B cell (primary cell): ENCODE measurements at regions not wholly inside any gene's neighbourhood (a gene's known extent, or its start where the extent isn't known, plus 50 kb on each side); places are given as distances from the start of the nearest gene placed in this dataset.

Experiments
- ATAC-seq: fragments of 200-7000 bp; cut with Tn5 transposase; one replicate; pipeline ENCODE4 v1.10.0; 2021; ENCODE audit warnings: low read depth, mild to moderate bottlenecking, moderate number of reproducible peaks, moderate library complexity
- CTCF ChIA-PET: fragments of 350-600 bp; sonication (Branson Sonifier 250); formaldehyde crosslinking; loops from one replicate; lab custom pipeline; 2021; ENCODE audit warnings: antibody characterized with exemption, inconsistent platforms; lab: Charles Lee
- POLR2A ChIA-PET: fragments of 350-600 bp; sonication (Branson Sonifier 250); formaldehyde crosslinking; loops from one replicate; lab custom pipeline; 2021; ENCODE audit warnings: antibody characterized with exemption; lab: Charles Lee
- DNase-seq: peaks from one replicate; pipeline ENCODE4 v3.0.0; 2013
- H2AFZ ChIP-seq: 2 replicates; pipeline ENCODE4 v1.6.1; 2012; ENCODE audit warnings: mild to moderate bottlenecking, low read depth, low read length; ENCODE audit not compliant: insufficient read depth, poor library complexity, severe bottlenecking
- H3K27ac ChIP-seq, 2 donors: 1 replicate in 1 of 2; 2 replicates in 1 of 2; pipeline ENCODE4 v1.5.1; 2012 to 2013; ENCODE audit warnings: low read length in 2 of 2, mild to moderate bottlenecking in 2 of 2, moderate library complexity in 1 of 2
- H3K27me3 ChIP-seq, 4 experiments: fragments of 200-600 bp in 1 of 4; sonication (generic) in 1 of 4; replicated peaks in 1 of 4; 1 replicate in 2 of 4; 2 replicates in 2 of 4; pipeline versions ENCODE4 v1.6.1 to v1.7.0; 2013 to 2016; ENCODE audit warnings: low read length in 3 of 4, mild to moderate bottlenecking in 2 of 4, mixed read lengths in 1 of 4, moderate library complexity in 1 of 4; ENCODE audit not compliant: insufficient read depth in 4 of 4, control insufficient read depth in 3 of 4; ENCODE audit errors: control extremely low read depth in 1 of 4
- H3K36me3 ChIP-seq, 2 experiments: replicated peaks in 1 of 2; 1 replicate in 1 of 2; 2 replicates in 1 of 2; pipeline versions ENCODE4 v1.6.1 to v1.7.1; 2013; ENCODE audit warnings: low read length in 1 of 2; ENCODE audit not compliant: insufficient read depth in 2 of 2, control insufficient read depth in 1 of 2; ENCODE audit errors: control extremely low read depth in 1 of 2, extremely low read depth in 1 of 2
- H3K4me1 ChIP-seq, 2 donors: fragments of 200-600 bp in 1 of 2; sonication (generic) in 1 of 2; 1 replicate in 1 of 2; 2 replicates in 1 of 2; pipeline versions ENCODE4 v1.5.1 to v1.6.1; 2013 to 2017; ENCODE audit warnings: low read length in 2 of 2; ENCODE audit not compliant: control insufficient read depth in 2 of 2, insufficient read depth in 2 of 2
- H3K4me2 ChIP-seq: replicated peaks from 2 replicates; pipeline ENCODE3; 2012; ENCODE audit warnings: mild to moderate bottlenecking, low read depth, low read length; ENCODE audit not compliant: poor library complexity, severe bottlenecking
- H3K4me3 ChIP-seq, 5 experiments: fragments of 200-600 bp in 1 of 5; sonication (generic) in 1 of 5; 1 replicate in 3 of 5; 2 replicates in 2 of 5; pipeline versions ENCODE4 v1.5.1 to v1.7.0; 2011 to 2016; ENCODE audit warnings: low read length in 4 of 5, mild to moderate bottlenecking in 4 of 5, low read depth in 2 of 5, control low read depth in 1 of 5, moderate library complexity in 1 of 5; ENCODE audit not compliant: insufficient read depth in 1 of 5; ENCODE audit errors: control extremely low read depth in 1 of 5, extremely low read depth in 1 of 5
- H3K79me2 ChIP-seq: fragments of 200-600 bp; sonication (generic); one replicate; pipeline ENCODE4 v1.6.0; 2016; ENCODE audit warnings: low read length; ENCODE audit not compliant: control insufficient read depth, insufficient read depth
- H3K9ac ChIP-seq: fragments of 200-600 bp; sonication (generic); 2 replicates; pipeline ENCODE4 v1.6.1; 2017; ENCODE audit warnings: mild to moderate bottlenecking, low read length, moderate library complexity
- H3K9me3 ChIP-seq, 3 donors: one replicate each; pipeline versions ENCODE4 v1.6.1 to v1.7.1; 2013; ENCODE audit warnings: low read length in 2 of 3; ENCODE audit not compliant: control insufficient read depth in 2 of 3, insufficient read depth in 1 of 3; ENCODE audit errors: control extremely low read depth in 1 of 3
- H4K20me1 ChIP-seq: 2 replicates; pipeline ENCODE4 v1.6.0; 2012; ENCODE audit warnings: mild to moderate bottlenecking, low read length; ENCODE audit not compliant: insufficient read depth, control insufficient read depth, poor library complexity, severe bottlenecking
- H3K27ac Mint-ChIP-seq: one replicate; pipeline ENCODE4 v1.8.0; 2021; ENCODE audit warnings: mixed read lengths
- H3K27me3 Mint-ChIP-seq: one replicate; pipeline ENCODE4 v1.8.0; 2021; ENCODE audit warnings: mixed read lengths
- H3K4me1 Mint-ChIP-seq: one replicate; pipeline ENCODE4 v1.8.0; 2021; ENCODE audit warnings: mixed read lengths
- H3K4me3 Mint-ChIP-seq: one replicate; pipeline ENCODE4 v1.8.0; 2021; ENCODE audit warnings: mixed read lengths
- H3K9me3 Mint-ChIP-seq: one replicate; pipeline ENCODE4 v1.8.0; 2022; ENCODE audit warnings: mixed read lengths; ENCODE audit not compliant: insufficient read depth
- EZH2 ChIP-seq: IDR thresholded peaks from 2 replicates; pipeline ENCODE4 v1.6.1; 2012; ENCODE audit warnings: borderline replicate concordance, low read depth, mild to moderate bottlenecking, moderate library complexity, low read length; ENCODE audit not compliant: insufficient read depth, poor library complexity, severe bottlenecking
- intact Hi-C: fragments of 100-400 bp; cut with micrococcal nuclease; formaldehyde crosslinking; loops from one replicate; pipeline ENCODE4 v1.10.0; 2022
- TF ChIP-seq, protein P1 (sequence below): fragments of 200-600 bp; IDR thresholded peaks from one replicate; pipeline ENCODE4 v1.8.0; 2022; ENCODE audit warnings: antibody characterized with exemption, mild to moderate bottlenecking

DNA sequence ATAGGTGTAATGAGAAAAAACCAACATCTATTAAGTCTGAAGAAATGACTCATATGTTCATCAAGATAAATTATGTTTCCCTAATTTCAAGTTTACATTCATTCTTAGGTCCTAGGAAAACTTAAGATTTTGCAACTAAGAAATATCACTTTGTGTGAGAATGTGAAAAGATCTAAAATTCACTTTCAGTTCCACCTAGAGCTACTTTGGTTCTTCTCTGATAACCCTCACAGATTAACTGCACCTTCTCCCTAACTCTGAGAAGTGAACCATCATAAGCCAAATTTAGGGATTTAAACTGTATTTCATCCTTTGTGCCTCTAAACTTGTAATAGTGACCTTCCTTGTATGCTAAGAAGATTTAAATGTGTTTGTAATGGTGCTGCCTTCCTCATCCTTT is 213.0 kb downstream of the FRK start:
- Mint-ChIP-seq H3K9me3 (no peaks in the 10 kb centered on the region), H3K4me1 (no peaks in the 10 kb centered on the region), H3K4me3 (no peak overlapping the region), H3K27me3 (no peaks in the 10 kb centered on the region), H3K27ac (no peak overlapping the region)
- Histone ChIP-seq H2AFZ (no peak overlapping the region), H3K9me3 (peaks cover 0 to under 1% (median 0%) of the 10 kb centered on the region in 3 donors), H3K9ac (no peak overlapping the region), H3K79me2 (no peaks in the 10 kb centered on the region), H3K4me1 (no peaks in the 10 kb centered on the region), H3K36me3 (no peaks in the 10 kb centered on the region), H3K4me3 (no peak overlapping the region), H3K27me3 (no peaks in the 10 kb centered on the region), H3K27ac (no peak overlapping the region), H3K4me2 (no peak overlapping the region), H4K20me1 (no peaks in the 10 kb centered on the region)
- ChIA-PET CTCF (no interaction called here), POLR2A (no interaction called here)
- DNase-seq, result no peak
- intact Hi-C loops, result no loop called here
- no peak for ATAC-seq
- TF ChIP-seq, protein P1, sequence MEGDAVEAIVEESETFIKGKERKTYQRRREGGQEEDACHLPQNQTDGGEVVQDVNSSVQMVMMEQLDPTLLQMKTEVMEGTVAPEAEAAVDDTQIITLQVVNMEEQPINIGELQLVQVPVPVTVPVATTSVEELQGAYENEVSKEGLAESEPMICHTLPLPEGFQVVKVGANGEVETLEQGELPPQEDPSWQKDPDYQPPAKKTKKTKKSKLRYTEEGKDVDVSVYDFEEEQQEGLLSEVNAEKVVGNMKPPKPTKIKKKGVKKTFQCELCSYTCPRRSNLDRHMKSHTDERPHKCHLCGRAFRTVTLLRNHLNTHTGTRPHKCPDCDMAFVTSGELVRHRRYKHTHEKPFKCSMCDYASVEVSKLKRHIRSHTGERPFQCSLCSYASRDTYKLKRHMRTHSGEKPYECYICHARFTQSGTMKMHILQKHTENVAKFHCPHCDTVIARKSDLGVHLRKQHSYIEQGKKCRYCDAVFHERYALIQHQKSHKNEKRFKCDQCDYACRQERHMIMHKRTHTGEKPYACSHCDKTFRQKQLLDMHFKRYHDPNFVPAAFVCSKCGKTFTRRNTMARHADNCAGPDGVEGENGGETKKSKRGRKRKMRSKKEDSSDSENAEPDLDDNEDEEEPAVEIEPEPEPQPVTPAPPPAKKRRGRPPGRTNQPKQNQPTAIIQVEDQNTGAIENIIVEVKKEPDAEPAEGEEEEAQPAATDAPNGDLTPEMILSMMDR, result no peak
- no peak for TF ChIP-seq EZH2

DNA sequence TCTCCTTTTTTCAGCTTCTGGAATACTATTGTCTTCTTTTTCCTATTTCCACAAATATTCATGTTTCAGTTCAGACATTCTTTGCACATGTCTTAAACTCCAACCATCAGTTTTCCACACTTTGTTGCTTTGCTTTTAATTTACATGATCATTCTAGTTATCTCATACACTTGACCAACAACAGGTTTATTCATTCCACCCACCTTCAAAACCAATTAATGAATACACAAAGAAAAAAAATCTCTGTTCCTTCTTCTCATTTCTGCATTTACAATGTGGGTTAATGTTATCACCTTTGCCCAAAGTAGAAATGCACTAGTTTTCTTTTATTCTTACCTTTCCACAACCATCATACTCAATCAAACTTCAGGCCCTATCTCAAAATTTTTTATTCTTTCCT is 216.7 kb downstream of the FRK start:
- ChIA-PET CTCF (no interaction called here), POLR2A (no interaction called here)
- H4K20me1 ChIP-seq, result no peaks in the 10 kb centered on the region
- no peaks in the 10 kb centered on the region for H3K4me1 ChIP-seq
- no peaks in the 10 kb centered on the region for H3K27me3 ChIP-seq
- Mint-ChIP-seq H3K9me3 (no peaks in the 10 kb centered on the region), H3K4me3 (no peak overlapping the region), H3K27ac (no peak overlapping the region), H3K4me1 (no peaks in the 10 kb centered on the region), H3K27me3 (no peaks in the 10 kb centered on the region)
- no peaks in the 10 kb centered on the region for H3K9me3 ChIP-seq
- H3K4me3 ChIP-seq, result no peak overlapping the region
- intact Hi-C loops, result no loop called here
- no peak for TF ChIP-seq EZH2
- TF ChIP-seq, protein P1, result no peak
- no peak for ATAC-seq
- H3K36me3 ChIP-seq, result no peaks in the 10 kb centered on the region
- H3K79me2 ChIP-seq, result no peaks in the 10 kb centered on the region
- H2AFZ ChIP-seq, result no peak overlapping the region
- H3K9ac ChIP-seq, result no peak overlapping the region
- no peak overlapping the region for H3K4me2 ChIP-seq
- no peak overlapping the region for H3K27ac ChIP-seq
- no peak for DNase-seq
